ENCODE measurements at regions not wholly inside any gene's neighbourhood (a gene's known extent, or its start where the extent isn't known, plus 50 kb on each side); places are given as distances from the start of the nearest gene placed in this dataset.

- TF ChIP-seq, protein P1, sequence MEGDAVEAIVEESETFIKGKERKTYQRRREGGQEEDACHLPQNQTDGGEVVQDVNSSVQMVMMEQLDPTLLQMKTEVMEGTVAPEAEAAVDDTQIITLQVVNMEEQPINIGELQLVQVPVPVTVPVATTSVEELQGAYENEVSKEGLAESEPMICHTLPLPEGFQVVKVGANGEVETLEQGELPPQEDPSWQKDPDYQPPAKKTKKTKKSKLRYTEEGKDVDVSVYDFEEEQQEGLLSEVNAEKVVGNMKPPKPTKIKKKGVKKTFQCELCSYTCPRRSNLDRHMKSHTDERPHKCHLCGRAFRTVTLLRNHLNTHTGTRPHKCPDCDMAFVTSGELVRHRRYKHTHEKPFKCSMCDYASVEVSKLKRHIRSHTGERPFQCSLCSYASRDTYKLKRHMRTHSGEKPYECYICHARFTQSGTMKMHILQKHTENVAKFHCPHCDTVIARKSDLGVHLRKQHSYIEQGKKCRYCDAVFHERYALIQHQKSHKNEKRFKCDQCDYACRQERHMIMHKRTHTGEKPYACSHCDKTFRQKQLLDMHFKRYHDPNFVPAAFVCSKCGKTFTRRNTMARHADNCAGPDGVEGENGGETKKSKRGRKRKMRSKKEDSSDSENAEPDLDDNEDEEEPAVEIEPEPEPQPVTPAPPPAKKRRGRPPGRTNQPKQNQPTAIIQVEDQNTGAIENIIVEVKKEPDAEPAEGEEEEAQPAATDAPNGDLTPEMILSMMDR (conservative IDR thresholded peaks at IDR 0.05) = no peak
- TF ChIP-seq ZFX (IDR thresholded peaks at IDR 0.05) = no peak
Observed at GRCh38 chr1:170230323-170230722, 84.6 kb downstream of the NTMT2 start.
